GM21786 (cell line): ENCODE measurements at regions not wholly inside any gene's neighbourhood (a gene's known extent, or its start where the extent isn't known, plus 50 kb on each side); places are given as distances from the start of the nearest gene placed in this dataset.

Source experiments
- ATAC-seq: cut with Tn5 transposase; IDR thresholded peaks from one replicate; pipeline ENCODE4 v1.9.1; 2021; ENCODE audit not compliant: unreplicated experiment

- ATAC-seq: no peak
Measured at GRCh38 chr4:58711039-58711438, 1600.9 kb upstream of the IGFBP7 start.

- no peak for ATAC-seq
Measured at GRCh38 chr4:58688568-58688967, 1578.4 kb upstream of the IGFBP7 start.

- ATAC-seq: no peak
Measured at GRCh38 chr4:58679886-58680285, 1569.7 kb upstream of the IGFBP7 start.

- no peak for ATAC-seq
Measured at GRCh38 chr4:58679051-58679450, 1568.9 kb upstream of the IGFBP7 start.

- ATAC-seq: no peak
Measured at GRCh38 chr4:58669783-58670182, 1559.6 kb upstream of the IGFBP7 start.

GRCh38 chr4:58665649-58666048 is 1555.5 kb upstream of the IGFBP7 start:
- no peak for ATAC-seq

GRCh38 chr4:58658701-58659100 is 1548.5 kb upstream of the IGFBP7 start:
- ATAC-seq: no peak

GRCh38 chr4:58653251-58653650 is 1543.1 kb upstream of the IGFBP7 start:
- no peak for ATAC-seq

GRCh38 chr4:58649226-58649625 is 1539.0 kb upstream of the IGFBP7 start:
- no peak for ATAC-seq

GRCh38 chr4:58646126-58646525 is 1535.9 kb upstream of the IGFBP7 start:
- ATAC-seq: no peak

- ATAC-seq: no peak
Measured at GRCh38 chr4:58644549-58644948, 1534.4 kb upstream of the IGFBP7 start.

GRCh38 chr4:58636381-58636780 is 1526.2 kb upstream of the IGFBP7 start:
- no peak for ATAC-seq

GRCh38 chr4:58617226-58617625 is 1507.0 kb upstream of the IGFBP7 start:
- ATAC-seq: no peak

- no peak for ATAC-seq
Measured at GRCh38 chr4:58611012-58611411, 1500.8 kb upstream of the IGFBP7 start.

GRCh38 chr4:58606303-58606702 is 1496.1 kb upstream of the IGFBP7 start:
- ATAC-seq: no peak

GRCh38 chr4:58603951-58604350 is 1493.8 kb upstream of the IGFBP7 start:
- ATAC-seq: no peak

GRCh38 chr4:58602731-58603359 is 1492.7 kb upstream of the IGFBP7 start:
- ATAC-seq: no peak

- no peak for ATAC-seq
Measured at GRCh38 chr4:58602022-58602421, 1491.8 kb upstream of the IGFBP7 start.

GRCh38 chr4:58600290-58600689 is 1490.1 kb upstream of the IGFBP7 start:
- ATAC-seq: no peak

- ATAC-seq: peak; percentile 77
Measured at GRCh38 chr4:58590722-58591121, 1480.5 kb upstream of the IGFBP7 start.

GRCh38 chr4:58587856-58588255 is 1477.7 kb upstream of the IGFBP7 start:
- ATAC-seq: no peak

GRCh38 chr4:58566260-58566659 is 1456.1 kb upstream of the IGFBP7 start:
- no peak for ATAC-seq

- ATAC-seq: no peak
Measured at GRCh38 chr4:58564695-58565475, 1454.7 kb upstream of the IGFBP7 start.
